Mammary epithelial cell (primary cell): ENCODE measurements at regions not wholly inside any gene's neighbourhood (a gene's known extent, or its start where the extent isn't known, plus 50 kb on each side); places are given as distances from the start of the nearest gene placed in this dataset.

ENCODE experiments used
- CTCF ChIP-seq, 2 donors: IDR thresholded peaks in 1 of 2; conservative IDR thresholded peaks in 1 of 2; 2 replicates each; pipeline ENCODE4 v1.5.1; 2011 to 2012; ENCODE audit warnings: inconsistent platforms in 2 of 2, low read length in 2 of 2, mild to moderate bottlenecking in 2 of 2, control low read depth in 1 of 2, low read depth in 1 of 2; ENCODE audit not compliant: insufficient read depth in 1 of 2; ENCODE audit errors: extremely low read depth in 1 of 2
- EZH2 ChIP-seq: IDR thresholded peaks from 2 replicates; pipeline ENCODE4 v1.6.1; 2012; ENCODE audit warnings: low read length, inconsistent platforms, borderline replicate concordance

GRCh38 chr9:126069400-126069955 lies 257.2 kb upstream of the MVB12B start:
- TF ChIP-seq CTCF (conservative IDR thresholded peaks at IDR 0.05 in 1 of 2, IDR thresholded peaks at IDR 0.05 in 1 of 2; ENCODE audit: extremely low read depth in 1 of 2, insufficient read depth in 1 of 2, low read depth in 1 of 2, low read length in 2 of 2): no peak
- TF ChIP-seq EZH2: no peak
